ENCODE measurements at regions not wholly inside any gene's neighbourhood (a gene's known extent, or its start where the extent isn't known, plus 50 kb on each side); places are given as distances from the start of the nearest gene placed in this dataset.

- no peaks in the 10 kb centered on the region for H3K9me3 ChIP-seq (ENCODE audit: low read length)
- no peaks in the 10 kb centered on the region for H3K4me1 ChIP-seq (ENCODE audit: insufficient read depth, low read length, severe bottlenecking)
- no peaks in the 10 kb centered on the region for H3K9me2 ChIP-seq (ENCODE audit: low read depth, low read length)
- H3K4me2 ChIP-seq (ENCODE audit: low read length) = no peak overlapping the region
- H3K36me3 ChIP-seq (ENCODE audit: insufficient read depth, low read length) = no peaks in the 10 kb centered on the region
- no peaks in the 10 kb centered on the region for H3K79me2 ChIP-seq (ENCODE audit: insufficient read depth, low read length)
- no peak overlapping the region for H3K9ac ChIP-seq (ENCODE audit: low read length)
- no peaks in the 10 kb centered on the region for H3K27me3 ChIP-seq (ENCODE audit: insufficient read depth, low read length)
- H3K27ac ChIP-seq (ENCODE audit: low read depth, low read length, poor library complexity, severe bottlenecking) = no peak overlapping the region
- TF ChIP-seq EZH2 (IDR thresholded peaks at IDR 0.05; ENCODE audit: borderline replicate concordance, low read length) = no peak
- no peak for TF ChIP-seq CTCF (IDR thresholded peaks at IDR 0.05; ENCODE audit: low read length)
- H4K20me1 ChIP-seq (ENCODE audit: insufficient read depth, low read length) = no peaks in the 10 kb centered on the region
- no peaks in the 10 kb centered on the region for H3F3A ChIP-seq (ENCODE audit: insufficient read depth, low read length)
- H2AFZ ChIP-seq (ENCODE audit: low read length) = no peak overlapping the region
- H3K4me3 ChIP-seq (ENCODE audit: low read depth, low read length, poor library complexity, severe bottlenecking) = no peak overlapping the region
These were observed 215.5 kb downstream of the GLRX3 start for GRCh38 chr10:130351466-130352290.

- no peak overlapping the region for H3K27ac ChIP-seq (ENCODE audit: low read depth, low read length, poor library complexity, severe bottlenecking)
- H3F3A ChIP-seq (ENCODE audit: insufficient read depth, low read length) = no peaks in the 10 kb centered on the region
- H3K4me1 ChIP-seq (ENCODE audit: insufficient read depth, low read length, severe bottlenecking) = no peaks in the 10 kb centered on the region
- H2AFZ ChIP-seq (ENCODE audit: low read length) = no peak overlapping the region
- TF ChIP-seq EZH2 (IDR thresholded peaks at IDR 0.05; ENCODE audit: borderline replicate concordance, low read length) (no peak), CTCF (IDR thresholded peaks at IDR 0.05; ENCODE audit: low read length) (no peak)
- H4K20me1 ChIP-seq (ENCODE audit: insufficient read depth, low read length) = no peaks in the 10 kb centered on the region
- H3K4me3 ChIP-seq (ENCODE audit: low read depth, low read length, poor library complexity, severe bottlenecking) = no peak overlapping the region
- H3K9me2 ChIP-seq (ENCODE audit: low read depth, low read length) = no peaks in the 10 kb centered on the region
- H3K27me3 ChIP-seq (ENCODE audit: insufficient read depth, low read length) = no peaks in the 10 kb centered on the region
- H3K4me2 ChIP-seq (ENCODE audit: low read length) = no peak overlapping the region
- no peaks in the 10 kb centered on the region for H3K9me3 ChIP-seq (ENCODE audit: low read length)
- H3K36me3 ChIP-seq (ENCODE audit: insufficient read depth, low read length) = no peaks in the 10 kb centered on the region
- no peaks in the 10 kb centered on the region for H3K79me2 ChIP-seq (ENCODE audit: insufficient read depth, low read length)
- H3K9ac ChIP-seq (ENCODE audit: low read length) = no peak overlapping the region
These were observed 216.1 kb downstream of the GLRX3 start for GRCh38 chr10:130352291-130352645.

- Histone ChIP-seq H3K4me1 (ENCODE audit: insufficient read depth, low read length, severe bottlenecking) (no peaks in the 10 kb centered on the region), H3K36me3 (ENCODE audit: insufficient read depth, low read length) (no peaks in the 10 kb centered on the region), H3K9me3 (ENCODE audit: low read length) (no peaks in the 10 kb centered on the region), H3K4me2 (ENCODE audit: low read length) (no peak overlapping the region), H3K27me3 (ENCODE audit: insufficient read depth, low read length) (no peaks in the 10 kb centered on the region), H3K79me2 (ENCODE audit: insufficient read depth, low read length) (no peaks in the 10 kb centered on the region), H3K9me2 (ENCODE audit: low read depth, low read length) (no peaks in the 10 kb centered on the region), H3K4me3 (ENCODE audit: low read depth, low read length, poor library complexity, severe bottlenecking) (no peak overlapping the region), H3F3A (ENCODE audit: insufficient read depth, low read length) (no peaks in the 10 kb centered on the region), H4K20me1 (ENCODE audit: insufficient read depth, low read length) (no peaks in the 10 kb centered on the region), H3K27ac (ENCODE audit: low read depth, low read length, poor library complexity, severe bottlenecking) (no peak overlapping the region), H2AFZ (ENCODE audit: low read length) (no peak overlapping the region), H3K9ac (ENCODE audit: low read length) (no peak overlapping the region)
- TF ChIP-seq EZH2 (IDR thresholded peaks at IDR 0.05; ENCODE audit: borderline replicate concordance, low read length) = no peak
These were observed 217.9 kb downstream of the GLRX3 start for GRCh38 chr10:130353928-130354572.
